Dedifferentiated amniotic fluid mesenchymal stem cell (primary cell): ENCODE measurements at regions not wholly inside any gene's neighbourhood (a gene's known extent, or its start where the extent isn't known, plus 50 kb on each side); places are given as distances from the start of the nearest gene placed in this dataset.

ENCODE experiments used
- DNase-seq: peaks from one replicate; pipeline ENCODE4 v3.0.0-alpha.2; 2016; ENCODE audit errors: extremely low spot score

DNA sequence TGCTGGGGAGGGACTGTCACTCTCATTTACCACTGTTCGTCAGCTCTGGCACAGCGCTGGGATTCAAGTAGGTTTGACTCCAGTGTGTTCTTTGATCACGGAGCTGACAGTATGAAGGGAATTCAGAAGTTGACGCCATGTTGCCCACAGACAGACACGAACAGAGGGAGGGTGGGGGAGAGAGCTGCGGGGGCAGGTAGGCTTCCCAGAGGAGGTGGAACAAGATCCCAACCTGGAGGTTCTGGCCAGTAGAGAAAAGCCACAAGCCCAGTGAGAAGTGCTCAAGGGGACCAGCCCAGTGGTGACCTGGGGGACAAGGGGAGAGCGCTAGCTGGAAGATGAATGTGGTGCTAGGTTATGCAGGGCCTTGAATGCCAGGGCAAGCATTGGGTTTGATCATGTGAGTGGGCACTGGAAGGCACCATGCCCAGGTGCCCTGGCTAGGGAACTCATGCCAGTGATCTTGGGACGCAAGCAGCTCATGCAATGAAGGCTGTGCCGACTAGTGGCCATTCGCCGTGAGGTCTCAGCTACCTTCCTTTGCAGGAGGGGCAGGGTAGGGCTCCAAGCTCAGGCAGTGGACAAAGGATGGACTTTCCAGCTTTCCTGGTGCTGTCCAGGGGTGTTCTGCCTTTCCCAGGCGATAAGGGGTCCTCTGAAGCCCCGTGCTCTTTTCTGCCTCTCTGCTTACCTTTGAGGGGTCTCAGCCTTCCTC is 50.4 kb upstream of the APCDD1L start:
- no peak for DNase-seq
